HL-60 (cell line): ENCODE measurements at regions not wholly inside any gene's neighbourhood (a gene's known extent, or its start where the extent isn't known, plus 50 kb on each side); places are given as distances from the start of the nearest gene placed in this dataset.

ENCODE experiments used
- GABPA ChIP-seq: IDR thresholded peaks from 2 replicates; pipeline ENCODE4 v1.6.1; 2012; ENCODE audit warnings: low read depth
- POLR2AphosphoS5 ChIP-seq: IDR thresholded peaks from 2 replicates; pipeline ENCODE4 v1.6.1; 2012; ENCODE audit warnings: low read depth
- REST ChIP-seq: IDR thresholded peaks from 2 replicates; pipeline ENCODE4 v1.6.1; 2012; ENCODE audit warnings: low read depth; ENCODE audit not compliant: insufficient replicate concordance
- SPI1 ChIP-seq: IDR thresholded peaks from 2 replicates; pipeline ENCODE4 v1.6.1; 2012; ENCODE audit warnings: low read depth, mild to moderate bottlenecking, borderline replicate concordance
- TF ChIP-seq, protein P1 (sequence below): IDR thresholded peaks from one replicate; pipeline ENCODE4 v1.5.1; 2011; ENCODE audit warnings: low read length, control low read depth, inconsistent platforms; ENCODE audit not compliant: insufficient read depth

DNA sequence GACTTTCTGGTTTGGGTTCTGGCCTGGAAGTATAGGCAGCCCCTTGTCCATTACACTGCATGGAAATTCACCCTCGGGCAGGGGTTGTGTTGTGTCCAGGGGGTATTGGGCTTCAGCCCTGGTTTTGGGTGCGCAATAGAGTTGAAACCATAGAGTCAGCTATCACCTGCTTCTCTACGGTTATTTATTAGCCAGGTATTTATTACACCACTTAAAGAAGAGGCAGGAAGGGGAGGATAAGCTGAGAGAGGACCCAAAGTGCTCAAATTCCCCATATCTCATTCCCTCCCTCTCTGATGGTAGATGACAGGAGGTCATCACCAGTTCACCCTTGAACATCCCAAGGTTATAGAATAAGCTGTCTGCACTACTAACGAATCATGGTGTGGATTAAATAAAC, 133.4 kb downstream of the HRH4 start:
- TF ChIP-seq, protein P1, sequence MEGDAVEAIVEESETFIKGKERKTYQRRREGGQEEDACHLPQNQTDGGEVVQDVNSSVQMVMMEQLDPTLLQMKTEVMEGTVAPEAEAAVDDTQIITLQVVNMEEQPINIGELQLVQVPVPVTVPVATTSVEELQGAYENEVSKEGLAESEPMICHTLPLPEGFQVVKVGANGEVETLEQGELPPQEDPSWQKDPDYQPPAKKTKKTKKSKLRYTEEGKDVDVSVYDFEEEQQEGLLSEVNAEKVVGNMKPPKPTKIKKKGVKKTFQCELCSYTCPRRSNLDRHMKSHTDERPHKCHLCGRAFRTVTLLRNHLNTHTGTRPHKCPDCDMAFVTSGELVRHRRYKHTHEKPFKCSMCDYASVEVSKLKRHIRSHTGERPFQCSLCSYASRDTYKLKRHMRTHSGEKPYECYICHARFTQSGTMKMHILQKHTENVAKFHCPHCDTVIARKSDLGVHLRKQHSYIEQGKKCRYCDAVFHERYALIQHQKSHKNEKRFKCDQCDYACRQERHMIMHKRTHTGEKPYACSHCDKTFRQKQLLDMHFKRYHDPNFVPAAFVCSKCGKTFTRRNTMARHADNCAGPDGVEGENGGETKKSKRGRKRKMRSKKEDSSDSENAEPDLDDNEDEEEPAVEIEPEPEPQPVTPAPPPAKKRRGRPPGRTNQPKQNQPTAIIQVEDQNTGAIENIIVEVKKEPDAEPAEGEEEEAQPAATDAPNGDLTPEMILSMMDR, result no peak
- no peak for TF ChIP-seq POLR2AphosphoS5
- no peak for TF ChIP-seq REST
- no peak for TF ChIP-seq SPI1
- TF ChIP-seq GABPA, result no peak
